ENCODE measurements at regions not wholly inside any gene's neighbourhood (a gene's known extent, or its start where the extent isn't known, plus 50 kb on each side); places are given as distances from the start of the nearest gene placed in this dataset.

DNA sequence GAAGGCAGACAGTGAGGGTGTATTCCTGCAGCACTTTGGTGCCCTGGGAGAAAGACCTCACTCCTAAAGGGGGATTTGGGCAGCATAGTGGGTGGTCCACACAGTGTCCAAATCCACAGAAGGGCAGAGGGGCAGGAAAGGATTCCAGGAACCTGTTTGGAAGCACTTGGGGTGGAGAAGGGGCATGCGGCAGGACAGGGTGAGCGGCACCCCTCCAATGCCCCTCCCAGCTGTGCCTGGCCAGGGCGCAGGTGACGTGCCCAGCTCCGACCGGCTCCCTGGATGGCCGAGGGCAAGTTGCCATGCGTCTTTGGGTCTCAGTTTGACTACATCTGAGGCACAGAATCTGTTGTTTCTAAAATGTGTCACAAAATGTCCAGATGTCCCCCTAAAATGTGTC lies 66.5 kb upstream of the HMX1 start:
- no peak for ATAC-seq (ENCODE audit: insufficient read depth, low FRiP score)
- H3K9me3 ChIP-seq (ENCODE audit: control insufficient read depth in 4 of 4, insufficient read depth in 3 of 4, low read length in 3 of 4): no peaks in the 10 kb centered on the region
- H3K36me3 ChIP-seq (ENCODE audit: control insufficient read depth in 4 of 4, insufficient read depth in 4 of 4, low read length in 4 of 4): no peaks in the 10 kb centered on the region
- H3K4me1 ChIP-seq (ENCODE audit: control insufficient read depth in 5 of 5, insufficient read depth in 5 of 5, low read length in 5 of 5): peaks cover 0 to 12% (median 3%) of the 10 kb centered on the region in 5 donors
- DNase-seq: no peak
- H3K27me3 ChIP-seq (ENCODE audit: control insufficient read depth in 3 of 3, insufficient read depth in 3 of 3, low read length in 2 of 3): peaks cover 0 to 5% (median 5%) of the 10 kb centered on the region in 3 donors
- 79 to 88% methylated on average over 8 of the region's 8 CpGs for WGBS, 2 donors
- TF ChIP-seq, protein P1, sequence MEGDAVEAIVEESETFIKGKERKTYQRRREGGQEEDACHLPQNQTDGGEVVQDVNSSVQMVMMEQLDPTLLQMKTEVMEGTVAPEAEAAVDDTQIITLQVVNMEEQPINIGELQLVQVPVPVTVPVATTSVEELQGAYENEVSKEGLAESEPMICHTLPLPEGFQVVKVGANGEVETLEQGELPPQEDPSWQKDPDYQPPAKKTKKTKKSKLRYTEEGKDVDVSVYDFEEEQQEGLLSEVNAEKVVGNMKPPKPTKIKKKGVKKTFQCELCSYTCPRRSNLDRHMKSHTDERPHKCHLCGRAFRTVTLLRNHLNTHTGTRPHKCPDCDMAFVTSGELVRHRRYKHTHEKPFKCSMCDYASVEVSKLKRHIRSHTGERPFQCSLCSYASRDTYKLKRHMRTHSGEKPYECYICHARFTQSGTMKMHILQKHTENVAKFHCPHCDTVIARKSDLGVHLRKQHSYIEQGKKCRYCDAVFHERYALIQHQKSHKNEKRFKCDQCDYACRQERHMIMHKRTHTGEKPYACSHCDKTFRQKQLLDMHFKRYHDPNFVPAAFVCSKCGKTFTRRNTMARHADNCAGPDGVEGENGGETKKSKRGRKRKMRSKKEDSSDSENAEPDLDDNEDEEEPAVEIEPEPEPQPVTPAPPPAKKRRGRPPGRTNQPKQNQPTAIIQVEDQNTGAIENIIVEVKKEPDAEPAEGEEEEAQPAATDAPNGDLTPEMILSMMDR (IDR thresholded peaks at IDR 0.05; ENCODE audit: control extremely low read depth, extremely low read depth): no peak
- no peak overlapping the region for H3K27ac ChIP-seq (ENCODE audit: low read depth in 1 of 2, low read length in 1 of 2)
- no peak overlapping the region for H3K9ac ChIP-seq (ENCODE audit: insufficient read depth in 1 of 2, low read length in 2 of 2)
- H3K4me3 ChIP-seq: no peak overlapping the region

DNA sequence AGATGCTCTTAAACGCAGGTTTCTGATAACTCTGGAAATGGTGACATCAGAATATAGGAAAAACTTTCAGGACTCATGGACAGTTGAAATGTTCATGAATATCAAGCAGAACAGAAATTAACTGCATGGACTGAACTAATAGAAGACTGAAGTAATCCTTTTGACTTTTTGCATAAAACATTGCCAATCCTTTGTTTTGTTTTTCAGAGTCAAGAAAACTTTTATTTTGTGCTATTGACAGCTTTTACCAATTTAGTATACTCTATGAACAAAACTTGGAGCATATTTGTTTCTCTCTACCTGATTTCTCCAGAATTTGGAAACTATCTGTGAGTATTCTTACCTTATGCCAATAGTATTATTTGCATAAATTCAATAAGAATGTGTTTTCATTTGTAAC lies 61.2 kb upstream of the HMX1 start:
- WGBS, 2 donors: 81 to 83% methylated on average over 1 of the region's 1 CpG

DNA sequence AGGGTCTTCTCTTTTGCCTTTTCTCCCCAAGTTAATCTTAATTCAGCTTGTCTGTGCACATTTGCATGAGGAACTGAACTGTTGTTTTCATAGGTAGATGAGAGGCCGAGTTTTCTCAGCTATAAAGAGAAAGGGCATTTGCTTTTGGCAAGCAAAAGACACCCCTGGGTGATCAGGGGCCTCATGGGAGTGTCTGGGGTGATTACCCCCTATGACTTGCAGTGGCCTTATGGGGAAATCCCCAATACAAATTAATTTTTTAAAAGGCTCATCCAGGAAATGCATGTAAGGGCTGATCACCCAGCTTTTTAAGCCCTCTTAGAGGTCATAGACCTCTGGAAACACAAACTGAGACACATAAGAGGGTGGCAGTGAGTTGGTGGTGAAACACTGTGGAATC lies 56.4 kb upstream of the HMX1 start:
- Histone ChIP-seq H3K27me3 (ENCODE audit: control insufficient read depth in 3 of 3, insufficient read depth in 3 of 3, low read length in 2 of 3) (no peaks in the 10 kb centered on the region), H3K36me3 (ENCODE audit: control insufficient read depth in 4 of 4, insufficient read depth in 4 of 4, low read length in 4 of 4) (no peaks in the 10 kb centered on the region), H3K4me3 (no peak overlapping the region), H3K4me1 (ENCODE audit: control insufficient read depth in 5 of 5, insufficient read depth in 5 of 5, low read length in 5 of 5) (no peaks in the 10 kb centered on the region), H3K27ac (ENCODE audit: low read depth in 1 of 2, low read length in 1 of 2) (no peak overlapping the region), H3K9ac (ENCODE audit: insufficient read depth in 1 of 2, low read length in 2 of 2) (no peak overlapping the region), H3K9me3 (ENCODE audit: control insufficient read depth in 4 of 4, insufficient read depth in 3 of 4, low read length in 3 of 4) (peaks cover 0 to 3% (median 0%) of the 10 kb centered on the region in 4 donors)
- DNase-seq (no peak), ATAC-seq (ENCODE audit: insufficient read depth, low FRiP score) (no peak)
- 44 to 55% methylated on average over 1 of the region's 1 CpG for WGBS, 2 donors
- TF ChIP-seq, protein P1 (IDR thresholded peaks at IDR 0.05; ENCODE audit: control extremely low read depth, extremely low read depth): no peak

More for the DNA sequence above, 61.2 kb upstream of the HMX1 start:
- Histone ChIP-seq H3K9ac (ENCODE audit: insufficient read depth in 1 of 2, low read length in 2 of 2) (no peak overlapping the region), H3K27me3 (ENCODE audit: control insufficient read depth in 3 of 3, insufficient read depth in 3 of 3, low read length in 2 of 3) (peaks cover 0 to 2% (median 0%) of the 10 kb centered on the region in 3 donors), H3K4me1 (ENCODE audit: control insufficient read depth in 5 of 5, insufficient read depth in 5 of 5, low read length in 5 of 5) (no peaks in the 10 kb centered on the region), H3K36me3 (ENCODE audit: control insufficient read depth in 4 of 4, insufficient read depth in 4 of 4, low read length in 4 of 4) (no peaks in the 10 kb centered on the region), H3K27ac (ENCODE audit: low read depth in 1 of 2, low read length in 1 of 2) (no peak overlapping the region), H3K4me3 (no peak overlapping the region), H3K9me3 (ENCODE audit: control insufficient read depth in 4 of 4, insufficient read depth in 3 of 4, low read length in 3 of 4) (no peaks in the 10 kb centered on the region)
- TF ChIP-seq, protein P1 (IDR thresholded peaks at IDR 0.05; ENCODE audit: control extremely low read depth, extremely low read depth): no peak
- no peak for DNase-seq
- no peak for ATAC-seq (ENCODE audit: insufficient read depth, low FRiP score)

DNA sequence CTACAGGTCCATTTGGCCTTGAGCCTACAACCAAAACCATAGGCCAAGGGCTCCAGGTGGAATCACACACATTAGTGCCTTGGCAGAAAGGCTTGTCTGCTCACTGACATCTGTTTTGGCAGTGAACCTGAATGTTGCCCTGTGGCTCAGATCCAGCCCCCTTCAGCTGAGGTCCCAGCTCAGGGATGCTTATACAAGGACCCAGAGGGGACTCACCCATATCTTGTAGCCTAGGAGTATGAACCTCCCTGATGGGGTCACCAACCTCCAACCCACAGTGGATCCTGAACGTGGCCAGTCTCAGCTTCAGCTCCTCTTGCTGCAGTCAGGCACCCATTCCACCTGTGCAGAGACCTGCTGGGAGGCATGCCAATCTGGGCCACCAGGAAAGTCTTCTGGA lies 50.8 kb upstream of the HMX1 start:
- TF ChIP-seq, protein P1 (IDR thresholded peaks at IDR 0.05; ENCODE audit: control extremely low read depth, extremely low read depth): no peak
- WGBS, 2 donors: 42 to 50% methylated on average over 1 of the region's 1 CpG
- no peak for DNase-seq
- no peaks in the 10 kb centered on the region for H3K4me1 ChIP-seq (ENCODE audit: control insufficient read depth in 5 of 5, insufficient read depth in 5 of 5, low read length in 5 of 5)
- ATAC-seq (ENCODE audit: insufficient read depth, low FRiP score): no peak
- peaks cover 0 to 7% (median 4%) of the 10 kb centered on the region in 4 donors for H3K9me3 ChIP-seq (ENCODE audit: control insufficient read depth in 4 of 4, insufficient read depth in 3 of 4, low read length in 3 of 4)
- no peak overlapping the region for H3K9ac ChIP-seq (ENCODE audit: insufficient read depth in 1 of 2, low read length in 2 of 2)
- no peak overlapping the region for H3K4me3 ChIP-seq
- no peaks in the 10 kb centered on the region for H3K36me3 ChIP-seq (ENCODE audit: control insufficient read depth in 4 of 4, insufficient read depth in 4 of 4, low read length in 4 of 4)
- H3K27ac ChIP-seq (ENCODE audit: low read depth in 1 of 2, low read length in 1 of 2): no peak overlapping the region
- peaks cover 0 to 5% (median 2%) of the 10 kb centered on the region in 3 donors for H3K27me3 ChIP-seq (ENCODE audit: control insufficient read depth in 3 of 3, insufficient read depth in 3 of 3, low read length in 2 of 3)
